IPS-20b (cell line): ENCODE measurements at regions not wholly inside any gene's neighbourhood (a gene's known extent, or its start where the extent isn't known, plus 50 kb on each side); places are given as distances from the start of the nearest gene placed in this dataset.

Experiments used
- H3K27ac ChIP-seq: one replicate; pipeline ENCODE4 v1.5.1; 2013; ENCODE audit warnings: low read length
- H3K27me3 ChIP-seq: 2 replicates; pipeline ENCODE4 v1.6.1; 2013; ENCODE audit warnings: mild to moderate bottlenecking, low read length, inconsistent platforms; ENCODE audit not compliant: insufficient read depth
- H3K36me3 ChIP-seq: 2 replicates; pipeline ENCODE4 v1.6.1; 2013; ENCODE audit warnings: low read depth, mild to moderate bottlenecking, inconsistent platforms, low read length, moderate library complexity; ENCODE audit not compliant: insufficient read depth
- H3K4me1 ChIP-seq: 2 replicates; pipeline ENCODE4 v1.6.1; 2013; ENCODE audit warnings: mild to moderate bottlenecking, control low read depth, inconsistent platforms, low read length, moderate library complexity; ENCODE audit not compliant: insufficient read depth
- H3K4me3 ChIP-seq: 2 replicates; pipeline ENCODE4 v1.5.1; 2013; ENCODE audit warnings: mild to moderate bottlenecking, low read length, inconsistent platforms
- H3K9ac ChIP-seq: 2 replicates; pipeline ENCODE4 v1.6.1; 2013; ENCODE audit warnings: low read depth, mild to moderate bottlenecking, inconsistent platforms, low read length, moderate library complexity
- H3K9me3 ChIP-seq: 2 replicates; pipeline ENCODE4 v1.6.1; 2013; ENCODE audit warnings: mild to moderate bottlenecking, low read depth, low read length, inconsistent platforms; ENCODE audit not compliant: insufficient read depth

DNA sequence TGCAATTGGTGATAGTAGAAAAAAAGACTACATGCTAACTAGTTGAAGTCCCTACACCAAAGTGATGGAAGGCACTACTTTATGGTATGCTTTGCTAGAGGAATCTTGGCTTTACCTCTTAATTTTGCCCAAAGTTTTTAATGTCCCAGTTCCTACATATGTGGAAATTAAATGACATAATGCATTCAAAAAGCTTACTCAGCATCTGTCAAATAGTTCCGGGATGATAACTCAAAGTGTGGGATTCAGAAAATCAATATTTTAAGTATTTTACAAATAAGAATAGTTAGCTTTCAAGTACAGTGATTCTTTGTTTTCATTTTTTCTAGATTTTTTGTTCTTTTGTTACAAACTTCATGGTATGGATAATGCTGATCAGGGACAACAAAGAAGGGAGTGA, 211.6 kb downstream of the PCDH20 start:
- H3K4me1 ChIP-seq = no peaks in the 10 kb centered on the region
- no peak overlapping the region for H3K9ac ChIP-seq
- no peak overlapping the region for H3K4me3 ChIP-seq
- H3K27me3 ChIP-seq = peaks cover 43% of the 10 kb centered on the region
- H3K36me3 ChIP-seq = no peaks in the 10 kb centered on the region
- no peak overlapping the region for H3K27ac ChIP-seq
- H3K9me3 ChIP-seq = no peaks in the 10 kb centered on the region

DNA sequence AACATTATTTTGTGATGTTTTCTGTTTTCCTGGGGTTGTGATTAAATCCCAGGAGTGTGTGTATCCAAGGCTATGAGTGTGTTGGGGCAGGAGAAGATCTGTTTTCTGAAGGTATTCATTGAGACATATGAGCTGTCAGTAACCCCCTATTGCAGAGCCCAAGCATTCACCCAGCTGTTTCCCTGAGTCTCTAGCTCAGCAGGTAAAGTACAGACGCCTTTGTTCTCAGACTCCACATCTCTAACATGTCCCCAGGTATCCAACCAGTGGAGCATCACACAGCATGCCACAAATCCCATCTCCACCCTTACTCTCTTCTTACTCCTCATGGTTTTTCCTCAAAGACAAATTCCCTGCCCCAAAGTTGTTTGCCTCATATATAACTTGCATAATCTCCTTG, 213.6 kb downstream of the PCDH20 start:
- Histone ChIP-seq H3K27ac (no peak overlapping the region), H3K9ac (no peak overlapping the region), H3K4me1 (no peaks in the 10 kb centered on the region), H3K9me3 (no peaks in the 10 kb centered on the region), H3K27me3 (peaks cover 43% of the 10 kb centered on the region), H3K4me3 (no peak overlapping the region), H3K36me3 (no peaks in the 10 kb centered on the region)

DNA sequence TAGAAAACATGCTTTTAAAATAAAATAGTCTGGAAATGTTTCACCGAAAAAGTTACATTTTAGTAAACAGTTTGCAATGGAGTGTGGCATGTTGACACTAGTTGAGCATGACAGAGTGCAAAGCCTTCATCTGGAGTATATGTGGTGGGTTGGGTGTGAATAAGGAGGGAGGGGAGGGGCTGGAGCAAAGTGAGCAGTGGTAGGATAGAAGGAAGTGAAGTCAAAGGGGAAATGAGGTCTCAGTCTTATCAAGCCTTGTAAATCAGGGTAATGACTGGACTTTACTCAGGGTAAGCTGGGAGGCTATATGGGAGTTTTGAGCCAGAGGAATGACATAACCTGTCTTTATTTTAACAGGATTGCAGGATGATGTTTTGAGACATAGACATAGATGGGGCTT, 222.8 kb downstream of the PCDH20 start:
- Histone ChIP-seq H3K4me3 (no peak overlapping the region), H3K27me3 (no peaks in the 10 kb centered on the region), H3K9ac (no peak overlapping the region), H3K9me3 (no peaks in the 10 kb centered on the region), H3K27ac (no peak overlapping the region), H3K36me3 (no peaks in the 10 kb centered on the region), H3K4me1 (no peaks in the 10 kb centered on the region)

DNA sequence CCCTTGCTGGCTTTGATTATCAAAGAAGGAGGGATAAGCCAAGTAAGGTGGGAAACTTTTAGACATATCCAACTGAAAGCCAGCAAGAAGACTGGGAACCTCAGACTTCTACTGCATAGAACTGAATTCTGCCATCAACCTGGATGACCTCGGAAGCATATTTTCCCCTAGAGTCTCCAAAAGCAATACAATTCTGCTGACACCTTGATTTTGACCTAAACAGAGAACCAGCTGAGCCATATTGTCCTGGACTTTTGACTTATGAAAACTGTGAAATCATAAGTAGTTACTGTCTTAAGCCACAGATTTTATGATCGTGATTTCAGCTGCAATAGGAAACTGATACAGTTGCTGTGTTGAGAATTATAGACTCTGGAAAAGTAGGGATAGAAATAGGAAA, 227.6 kb downstream of the PCDH20 start:
- no peaks in the 10 kb centered on the region for H3K36me3 ChIP-seq
- peaks cover 26% of the 10 kb centered on the region for H3K4me1 ChIP-seq
- H3K4me3 ChIP-seq = no peak overlapping the region
- H3K27me3 ChIP-seq = no peaks in the 10 kb centered on the region
- H3K27ac ChIP-seq = no peak overlapping the region
- H3K9me3 ChIP-seq = no peaks in the 10 kb centered on the region
- no peak overlapping the region for H3K9ac ChIP-seq

DNA sequence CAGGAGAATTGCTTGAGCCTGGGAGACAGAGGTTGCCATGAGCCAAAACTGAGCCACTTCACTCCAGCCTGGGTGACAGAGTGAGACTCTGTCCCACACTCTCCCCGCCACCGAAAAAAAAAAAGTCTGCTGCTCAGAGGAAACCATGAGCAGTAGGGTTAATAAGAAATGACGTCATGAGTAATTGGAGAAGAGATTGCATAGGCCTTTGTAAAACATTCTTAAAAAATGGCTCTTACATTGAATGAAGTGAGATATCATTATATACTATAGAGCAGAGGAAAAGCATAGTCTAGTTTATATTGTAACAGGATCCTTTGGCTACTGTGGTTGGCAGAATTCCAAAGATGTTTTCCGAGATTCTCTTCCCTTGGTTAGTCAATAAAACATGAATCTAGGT, 228.2 kb downstream of the PCDH20 start:
- H3K4me3 ChIP-seq = no peak overlapping the region
- no peaks in the 10 kb centered on the region for H3K9me3 ChIP-seq
- H3K27ac ChIP-seq = no peak overlapping the region
- no peaks in the 10 kb centered on the region for H3K27me3 ChIP-seq
- no peaks in the 10 kb centered on the region for H3K36me3 ChIP-seq
- no peak overlapping the region for H3K9ac ChIP-seq
- H3K4me1 ChIP-seq = peaks cover 31% of the 10 kb centered on the region

DNA sequence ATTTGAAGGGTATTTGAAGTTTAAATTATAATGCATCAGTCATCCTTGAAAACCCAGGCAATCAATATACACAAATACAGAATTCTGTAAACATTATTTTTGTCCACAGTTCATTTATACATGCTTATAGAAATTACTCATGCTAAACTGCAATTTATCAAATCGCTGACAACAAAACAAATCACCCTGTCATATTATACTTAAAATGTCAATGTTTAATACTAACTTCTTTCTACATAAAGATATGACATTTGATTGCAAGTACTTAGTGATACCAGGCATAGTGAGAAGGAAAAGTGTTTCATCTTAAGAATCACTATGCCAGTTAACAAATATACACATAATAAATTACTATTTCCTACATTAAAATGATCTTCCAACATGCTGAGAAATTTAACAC, 232.0 kb downstream of the PCDH20 start:
- no peak overlapping the region for H3K27ac ChIP-seq
- peaks cover 51% of the 10 kb centered on the region for H3K4me1 ChIP-seq
- no peak overlapping the region for H3K4me3 ChIP-seq

DNA sequence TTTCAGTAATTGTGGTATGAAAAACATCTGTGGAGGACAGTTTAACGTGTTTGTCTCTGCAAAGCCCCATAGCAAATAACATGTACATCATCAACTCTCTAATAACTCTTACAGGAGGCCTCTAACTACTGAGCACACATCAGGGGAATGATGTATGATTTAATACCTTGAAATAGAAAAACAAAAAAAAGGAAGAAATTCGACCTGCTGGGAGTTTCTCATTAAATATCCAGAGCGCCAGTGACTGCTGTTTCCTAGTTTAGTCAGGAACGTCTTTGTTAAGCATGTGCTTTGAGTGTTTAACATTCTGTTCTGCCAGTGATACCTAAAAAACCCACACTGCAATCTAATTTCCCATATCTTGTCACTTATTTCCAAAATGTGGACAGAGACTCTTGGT, 235.4 kb downstream of the PCDH20 start:
- Histone ChIP-seq H3K36me3 (no peaks in the 10 kb centered on the region), H3K4me3 (peak overlapping the region; percentile 39; the same call in 1 of the 2 replicates), H3K9me3 (no peaks in the 10 kb centered on the region), H3K27me3 (no peaks in the 10 kb centered on the region), H3K27ac (no peak overlapping the region), H3K4me1 (peaks cover 45% of the 10 kb centered on the region), H3K9ac (peak overlapping the region; percentile 62; the same call in 1 of the 2 replicates)

More for the DNA sequence above, 232.0 kb downstream of the PCDH20 start:
- H3K9ac ChIP-seq = no peak overlapping the region
- H3K36me3 ChIP-seq = no peaks in the 10 kb centered on the region
- H3K9me3 ChIP-seq = no peaks in the 10 kb centered on the region
- H3K27me3 ChIP-seq = no peaks in the 10 kb centered on the region

DNA sequence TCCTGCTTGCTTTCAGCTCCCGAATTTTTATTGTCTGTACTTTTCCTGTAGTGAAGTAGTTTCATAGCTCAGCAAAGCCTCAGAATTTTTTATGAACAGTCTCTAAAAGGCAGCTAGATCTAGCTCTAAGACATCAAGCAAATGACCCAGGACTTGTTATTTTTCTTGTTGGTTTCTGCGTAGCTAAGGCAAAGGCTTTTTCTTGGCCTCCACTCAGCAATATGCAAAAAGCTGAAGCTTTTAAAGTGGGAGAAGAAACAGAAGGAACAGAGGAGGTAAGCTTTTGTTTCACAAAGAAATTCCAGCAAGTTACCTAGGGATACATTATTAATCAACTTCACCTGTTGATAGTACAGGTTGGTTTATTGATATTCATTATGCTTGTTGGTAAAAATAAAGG, 235.9 kb downstream of the PCDH20 start:
- Histone ChIP-seq H3K27ac (peak overlapping the region; percentile 61), H3K27me3 (no peaks in the 10 kb centered on the region), H3K9ac (peak overlapping the region; percentile 62; the same call in 1 of the 2 replicates), H3K4me3 (peak overlapping the region; percentile 39; the same call in 1 of the 2 replicates), H3K4me1 (peaks cover 40% of the 10 kb centered on the region), H3K9me3 (no peaks in the 10 kb centered on the region), H3K36me3 (no peaks in the 10 kb centered on the region)

DNA sequence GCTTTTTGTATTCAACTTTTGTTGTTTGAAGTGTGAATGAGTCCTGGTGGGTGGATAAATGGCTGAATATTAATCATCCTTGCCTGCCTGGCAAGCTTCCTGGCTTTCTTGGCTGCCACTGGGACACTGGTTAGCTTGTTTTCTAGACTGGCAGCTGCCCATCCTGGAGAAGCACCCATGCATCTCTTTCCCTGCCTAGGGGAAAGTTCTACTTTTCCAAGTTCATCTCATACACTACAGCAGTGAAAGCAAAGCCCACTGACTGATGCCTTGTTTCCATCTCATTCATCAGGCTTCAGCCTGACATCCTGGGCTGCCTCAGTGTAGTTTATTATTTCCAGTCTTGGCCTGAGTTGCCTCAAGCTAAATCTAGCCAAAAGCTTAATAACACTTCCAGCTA, 244.8 kb downstream of the PCDH20 start:
- Histone ChIP-seq H3K9me3 (no peaks in the 10 kb centered on the region), H3K27me3 (no peaks in the 10 kb centered on the region), H3K4me3 (no peak overlapping the region), H3K36me3 (no peaks in the 10 kb centered on the region), H3K27ac (no peak overlapping the region), H3K4me1 (no peaks in the 10 kb centered on the region), H3K9ac (no peak overlapping the region)

DNA sequence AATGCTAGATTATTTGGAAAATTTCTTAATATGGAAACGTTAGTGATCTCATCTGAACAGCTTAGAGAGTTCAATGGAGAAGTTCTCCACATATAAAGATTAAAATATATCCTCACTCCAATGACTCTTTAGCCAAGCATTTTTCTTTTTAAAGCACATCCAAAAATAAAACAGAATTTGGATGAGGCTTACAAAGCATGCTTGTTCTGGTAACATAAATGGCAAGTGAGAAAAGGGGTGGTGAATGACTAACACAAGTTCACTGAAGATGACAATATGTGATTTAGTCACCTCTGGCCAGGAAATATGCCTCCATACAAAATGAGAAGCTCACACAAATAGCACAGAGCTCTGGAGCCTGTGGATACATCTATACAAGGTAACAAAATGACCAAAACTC, 253.0 kb downstream of the PCDH20 start:
- Histone ChIP-seq H3K4me1 (no peaks in the 10 kb centered on the region), H3K27ac (no peak overlapping the region), H3K36me3 (no peaks in the 10 kb centered on the region), H3K9ac (no peak overlapping the region), H3K9me3 (no peaks in the 10 kb centered on the region), H3K27me3 (no peaks in the 10 kb centered on the region), H3K4me3 (no peak overlapping the region)

DNA sequence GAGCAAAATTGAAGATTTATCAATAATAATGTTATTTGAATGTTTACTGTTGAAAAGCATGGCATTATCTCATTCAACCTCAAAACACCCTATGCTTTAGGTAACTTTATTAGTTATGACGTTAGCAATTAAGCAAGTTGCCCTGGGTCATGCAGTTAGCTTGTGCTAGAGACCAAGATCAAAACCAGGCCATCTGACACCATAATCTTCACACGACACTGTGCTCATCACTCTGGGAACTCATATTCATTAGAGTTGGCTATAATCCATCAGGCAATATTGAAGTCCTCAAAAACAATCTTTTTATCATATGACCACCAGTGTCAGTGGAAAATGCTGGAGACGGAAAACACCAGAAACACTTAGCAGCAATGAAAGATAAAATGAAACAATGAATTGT, 253.5 kb downstream of the PCDH20 start:
- H3K27ac ChIP-seq = no peak overlapping the region
- no peak overlapping the region for H3K9ac ChIP-seq
- no peaks in the 10 kb centered on the region for H3K27me3 ChIP-seq
- H3K4me1 ChIP-seq = no peaks in the 10 kb centered on the region
- H3K9me3 ChIP-seq = no peaks in the 10 kb centered on the region
- H3K36me3 ChIP-seq = no peaks in the 10 kb centered on the region
- no peak overlapping the region for H3K4me3 ChIP-seq

DNA sequence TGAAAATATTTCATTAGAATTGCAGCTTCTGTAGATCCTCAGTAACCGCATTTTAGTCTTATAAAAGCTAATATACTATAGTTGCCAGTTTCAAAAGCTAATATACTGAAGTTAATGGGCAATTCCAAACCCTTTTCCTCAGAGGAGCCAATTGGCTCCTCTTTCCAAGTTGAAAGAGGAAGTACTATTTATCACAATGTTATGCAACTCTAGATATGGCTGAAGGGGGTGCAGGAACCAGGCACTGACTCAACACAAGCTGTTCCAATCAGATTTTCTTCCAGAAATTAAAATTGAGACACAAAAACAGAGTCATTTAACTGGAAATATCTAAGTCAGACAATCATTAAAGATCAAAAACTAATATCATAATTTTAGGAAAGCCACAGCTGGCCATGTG, 258.9 kb downstream of the PCDH20 start:
- H3K4me1 ChIP-seq = no peaks in the 10 kb centered on the region
- H3K27ac ChIP-seq = no peak overlapping the region
- no peaks in the 10 kb centered on the region for H3K36me3 ChIP-seq
- no peaks in the 10 kb centered on the region for H3K9me3 ChIP-seq
- H3K9ac ChIP-seq = no peak overlapping the region
- no peaks in the 10 kb centered on the region for H3K27me3 ChIP-seq
- H3K4me3 ChIP-seq = no peak overlapping the region

DNA sequence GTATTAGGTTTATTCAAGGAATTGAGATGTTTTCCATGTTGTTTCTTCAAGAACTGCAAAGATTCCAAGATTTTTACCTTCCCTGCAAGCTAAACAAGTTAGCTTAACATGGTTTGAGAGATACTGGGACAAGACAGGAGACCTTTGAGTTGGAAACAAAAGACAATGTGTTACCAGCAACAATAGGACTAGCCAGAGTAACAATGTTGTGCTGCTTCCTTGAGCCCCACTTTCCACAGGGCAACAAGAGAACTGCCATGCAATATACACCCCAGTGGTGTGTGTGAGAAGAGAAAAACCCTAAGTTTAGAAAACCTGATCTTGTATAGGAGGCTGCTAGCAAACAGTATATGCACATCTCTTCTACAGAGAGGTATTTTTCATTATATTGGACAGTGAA, 264.6 kb downstream of the PCDH20 start:
- Histone ChIP-seq H3K9me3 (no peaks in the 10 kb centered on the region), H3K4me1 (no peaks in the 10 kb centered on the region), H3K9ac (no peak overlapping the region), H3K4me3 (no peak overlapping the region), H3K27ac (no peak overlapping the region), H3K36me3 (no peaks in the 10 kb centered on the region), H3K27me3 (no peaks in the 10 kb centered on the region)
